CD8-positive, alpha-beta memory T cell (primary cell): ENCODE measurements at regions not wholly inside any gene's neighbourhood (a gene's known extent, or its start where the extent isn't known, plus 50 kb on each side); places are given as distances from the start of the nearest gene placed in this dataset.
A peak's percentile ranks its signal among the peaks of the same experiment; 100 is the strongest.

Experiments
- CTCF ChIA-PET: fragments of 350-600 bp; sonication (Branson Sonifier 250); formaldehyde crosslinking; loops from one replicate; lab custom pipeline; 2021; ENCODE audit warnings: antibody characterized with exemption; lab: Charles Lee
- POLR2A ChIA-PET: fragments of 350-600 bp; sonication (Branson Sonifier 250); formaldehyde crosslinking; loops from one replicate; lab custom pipeline; 2021; ENCODE audit warnings: antibody characterized with exemption; lab: Charles Lee
- DNase-seq, 5 donors: peaks; one replicate each; pipeline versions ENCODE4 v3.0.0 to v3.0.0-alpha.2; 2020 to 2022; ENCODE audit warnings: mixed read lengths in 1 of 5
- H3K27ac ChIP-seq: one replicate; pipeline ENCODE4 v1.7.0; 2013; ENCODE audit warnings: low read depth, mild to moderate bottlenecking, low read length, moderate library complexity
- H3K27me3 ChIP-seq: 2 replicates; pipeline ENCODE4 v1.7.0; 2013; ENCODE audit warnings: low read length, mild to moderate bottlenecking; ENCODE audit not compliant: insufficient read depth, poor library complexity, severe bottlenecking
- H3K36me3 ChIP-seq: 2 replicates; pipeline ENCODE4 v1.7.0; 2013; ENCODE audit warnings: mild to moderate bottlenecking, low read length, moderate library complexity; ENCODE audit not compliant: insufficient read depth
- H3K4me1 ChIP-seq: 2 replicates; pipeline ENCODE4 v1.7.0; 2013; ENCODE audit warnings: mild to moderate bottlenecking, low read length, moderate library complexity; ENCODE audit not compliant: insufficient read depth
- H3K4me3 ChIP-seq: 2 replicates; pipeline ENCODE4 v1.7.0; 2013; ENCODE audit warnings: mild to moderate bottlenecking, low read length
- H3K9me3 ChIP-seq: 2 replicates; pipeline ENCODE4 v1.7.0; 2013; ENCODE audit warnings: mild to moderate bottlenecking, low read length
- H3K27ac Mint-ChIP-seq, 8 donors: one replicate each; pipeline ENCODE4 v1.8.0; 2020 to 2021; ENCODE audit warnings: mixed read lengths in 8 of 8, mild to moderate bottlenecking in 6 of 8, inconsistent platforms in 3 of 8, moderate library complexity in 3 of 8
- H3K27me3 Mint-ChIP-seq, 2 donors: one replicate each; pipeline ENCODE4 v1.8.0; 2020 to 2021; ENCODE audit warnings: mixed read lengths in 2 of 2, mild to moderate bottlenecking in 1 of 2, moderate library complexity in 1 of 2
- H3K36me3 Mint-ChIP-seq, 3 donors: one replicate each; pipeline ENCODE4 v1.8.0; 2020 to 2021; ENCODE audit warnings: mixed read lengths in 3 of 3, inconsistent platforms in 1 of 3, mild to moderate bottlenecking in 1 of 3
- H3K4me1 Mint-ChIP-seq, 3 donors: one replicate each; pipeline ENCODE4 v1.8.0; 2020 to 2021; ENCODE audit warnings: mixed read lengths in 3 of 3, inconsistent platforms in 1 of 3, mild to moderate bottlenecking in 1 of 3
- H3K4me3 Mint-ChIP-seq, 7 donors: one replicate each; pipeline ENCODE4 v1.8.0; 2020 to 2021; ENCODE audit warnings: mixed read lengths in 7 of 7, mild to moderate bottlenecking in 6 of 7, moderate library complexity in 4 of 7, inconsistent platforms in 2 of 7
- H3K9me3 Mint-ChIP-seq, 5 donors: one replicate each; pipeline ENCODE4 v1.8.0; 2020 to 2022; ENCODE audit warnings: mixed read lengths in 5 of 5, mild to moderate bottlenecking in 3 of 5, moderate library complexity in 2 of 5, inconsistent platforms in 1 of 5

DNA sequence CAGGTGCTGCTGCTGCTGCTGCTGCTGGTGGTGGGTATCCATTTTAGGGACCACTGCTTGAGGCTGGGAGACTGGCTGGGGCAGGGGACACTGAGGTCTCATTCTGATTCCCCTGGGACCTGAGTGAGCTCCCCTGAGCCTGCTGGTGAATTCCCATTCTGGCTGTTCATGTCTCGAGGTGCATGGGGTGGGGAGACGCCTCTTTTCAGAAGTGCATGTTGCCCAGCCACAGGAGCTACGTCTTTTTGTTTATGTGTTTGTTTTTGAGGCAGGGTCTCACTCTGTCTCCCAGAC, 133.4 kb downstream of the RHOU start:
- H3K27ac Mint-ChIP-seq = no peak overlapping the region
- ChIA-PET CTCF (no interaction called here), POLR2A (no interaction called here)
- Histone ChIP-seq H3K27ac (no peak overlapping the region), H3K4me3 (no peak overlapping the region), H3K4me1 (peaks cover 11% of the 10 kb centered on the region), H3K36me3 (no peaks in the 10 kb centered on the region), H3K9me3 (no peaks in the 10 kb centered on the region), H3K27me3 (no peaks in the 10 kb centered on the region)
- no peak overlapping the region for H3K4me3 Mint-ChIP-seq
- H3K9me3 Mint-ChIP-seq = no peaks in the 10 kb centered on the region
- DNase-seq = no peak
- peaks cover 7 to 17% (median 7%) of the 10 kb centered on the region in 3 donors for H3K4me1 Mint-ChIP-seq
- no peaks in the 10 kb centered on the region for H3K36me3 Mint-ChIP-seq
- H3K27me3 Mint-ChIP-seq = peaks cover 0 to 4% of the 10 kb centered on the region in 2 donors

- Histone ChIP-seq H3K36me3 (no peaks in the 10 kb centered on the region), H3K4me1 (peaks cover 4% of the 10 kb centered on the region), H3K27ac (no peak overlapping the region), H3K9me3 (no peaks in the 10 kb centered on the region), H3K4me3 (no peak overlapping the region), H3K27me3 (no peaks in the 10 kb centered on the region)
- ChIA-PET POLR2A (no interaction called here), CTCF (no interaction called here)
- peaks cover 0 to 4% of the 10 kb centered on the region in 2 donors for H3K27me3 Mint-ChIP-seq
- H3K36me3 Mint-ChIP-seq = no peaks in the 10 kb centered on the region
- peaks cover 2 to 10% (median 2%) of the 10 kb centered on the region in 3 donors for H3K4me1 Mint-ChIP-seq
- DNase-seq = no peak
- no peaks in the 10 kb centered on the region for H3K9me3 Mint-ChIP-seq
- H3K4me3 Mint-ChIP-seq = no peak overlapping the region
- H3K27ac Mint-ChIP-seq = no peak overlapping the region
These were observed 134.1 kb downstream of the RHOU start for GRCh38 chr1:228869312-228869824.

DNA sequence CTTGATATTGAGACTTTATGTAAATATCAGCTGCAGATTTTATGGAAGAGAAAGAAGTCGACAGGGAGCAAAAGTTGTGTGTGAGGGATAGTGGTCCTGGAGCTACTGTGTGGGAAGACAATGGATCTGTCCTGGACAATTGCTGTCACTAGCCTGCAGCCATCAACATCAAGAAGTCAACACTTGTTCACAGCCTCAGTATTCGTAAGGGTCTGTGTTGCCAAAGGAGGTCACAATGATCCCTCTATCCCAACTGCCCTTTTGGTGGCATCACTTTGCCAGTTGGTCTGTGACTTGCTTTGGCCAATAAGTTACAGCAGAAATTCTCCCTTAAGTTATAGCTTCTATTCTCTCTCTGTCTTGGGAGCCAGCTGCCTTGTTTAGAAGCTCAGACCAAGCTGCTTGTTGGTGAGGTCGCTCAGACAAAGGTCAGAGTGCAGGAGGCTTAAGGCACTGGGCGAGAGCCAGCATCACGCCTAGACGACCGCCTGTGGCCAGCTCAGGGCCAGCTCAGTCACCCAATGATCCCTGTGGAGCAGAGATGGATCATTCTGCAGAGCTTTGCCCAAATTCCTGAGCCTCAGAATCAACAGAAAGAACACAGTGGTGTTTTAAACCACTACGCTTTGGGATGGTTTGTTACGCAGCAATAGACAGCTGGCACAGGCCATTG, 134.9 kb downstream of the RHOU start:
- no peaks in the 10 kb centered on the region for H3K9me3 ChIP-seq
- H3K4me3 Mint-ChIP-seq = peak overlapping the region in 1 of 7 donors; percentile 63
- ChIA-PET CTCF (no interaction called here), POLR2A (no interaction called here)
- no peaks in the 10 kb centered on the region for H3K36me3 ChIP-seq
- peaks cover 0 to 4% of the 10 kb centered on the region in 2 donors for H3K27me3 Mint-ChIP-seq
- H3K9me3 Mint-ChIP-seq = no peaks in the 10 kb centered on the region
- H3K4me1 Mint-ChIP-seq = peaks cover 0 to 6% (median 0%) of the 10 kb centered on the region in 3 donors
- no peak overlapping the region for H3K27ac Mint-ChIP-seq
- no peaks in the 10 kb centered on the region for H3K36me3 Mint-ChIP-seq
- no peaks in the 10 kb centered on the region for H3K27me3 ChIP-seq
- no peak for DNase-seq
- no peak overlapping the region for H3K27ac ChIP-seq
- H3K4me1 ChIP-seq = no peaks in the 10 kb centered on the region
- H3K4me3 ChIP-seq = no peak overlapping the region

- no peaks in the 10 kb centered on the region for H3K36me3 Mint-ChIP-seq
- no peak for DNase-seq
- peaks cover 0 to 4% of the 10 kb centered on the region in 2 donors for H3K27me3 Mint-ChIP-seq
- no peak overlapping the region for H3K27ac Mint-ChIP-seq
- Histone ChIP-seq H3K9me3 (no peaks in the 10 kb centered on the region), H3K27me3 (no peaks in the 10 kb centered on the region), H3K4me3 (no peak overlapping the region), H3K27ac (no peak overlapping the region), H3K4me1 (no peaks in the 10 kb centered on the region), H3K36me3 (no peaks in the 10 kb centered on the region)
- CTCF ChIA-PET = no interaction called here
- H3K4me3 Mint-ChIP-seq = no peak overlapping the region
- POLR2A ChIA-PET = no interaction called here
- H3K9me3 Mint-ChIP-seq = no peaks in the 10 kb centered on the region
- peaks cover 0 to 9% (median under 1%) of the 10 kb centered on the region in 3 donors for H3K4me1 Mint-ChIP-seq
These were observed 136.2 kb downstream of the RHOU start for GRCh38 chr1:228871314-228872061.

- H3K4me1 Mint-ChIP-seq = peaks cover 5 to 15% (median 5%) of the 10 kb centered on the region in 3 donors
- Histone ChIP-seq H3K27ac (no peak overlapping the region), H3K9me3 (no peaks in the 10 kb centered on the region), H3K4me3 (no peak overlapping the region), H3K27me3 (no peaks in the 10 kb centered on the region), H3K36me3 (no peaks in the 10 kb centered on the region), H3K4me1 (no peaks in the 10 kb centered on the region)
- POLR2A ChIA-PET = no interaction called here
- H3K9me3 Mint-ChIP-seq = no peaks in the 10 kb centered on the region
- CTCF ChIA-PET = no interaction called here
- H3K27ac Mint-ChIP-seq = no peak overlapping the region
- H3K4me3 Mint-ChIP-seq = no peak overlapping the region
- peaks cover 0 to 4% of the 10 kb centered on the region in 2 donors for H3K27me3 Mint-ChIP-seq
- H3K36me3 Mint-ChIP-seq = no peaks in the 10 kb centered on the region
- no peak for DNase-seq
These were observed 136.8 kb downstream of the RHOU start for GRCh38 chr1:228872080-228872479.

- no peak overlapping the region for H3K27ac ChIP-seq
- H3K27ac Mint-ChIP-seq = peak overlapping the region in 1 of 8 donors; percentile 58
- H3K27me3 Mint-ChIP-seq = peaks cover 0 to 5% of the 10 kb centered on the region in 2 donors
- no peak for DNase-seq
- no peaks in the 10 kb centered on the region for H3K9me3 ChIP-seq
- no peak overlapping the region for H3K4me3 Mint-ChIP-seq
- ChIA-PET CTCF (no interaction called here), POLR2A (interaction anchor here (0.8 kb wide), 1 partner anchor 175 kb away, joined by 5 read pairs; no protein-coding TSS in a partner anchor)
- H3K4me1 ChIP-seq = no peaks in the 10 kb centered on the region
- no peaks in the 10 kb centered on the region for H3K27me3 ChIP-seq
- no peaks in the 10 kb centered on the region for H3K36me3 ChIP-seq
- no peaks in the 10 kb centered on the region for H3K36me3 Mint-ChIP-seq
- H3K9me3 Mint-ChIP-seq = no peaks in the 10 kb centered on the region
- H3K4me1 Mint-ChIP-seq = peaks cover 5 to 13% (median 6%) of the 10 kb centered on the region in 3 donors
- H3K4me3 ChIP-seq = no peak overlapping the region
These were observed 138.4 kb downstream of the RHOU start for GRCh38 chr1:228873709-228874108.

DNA sequence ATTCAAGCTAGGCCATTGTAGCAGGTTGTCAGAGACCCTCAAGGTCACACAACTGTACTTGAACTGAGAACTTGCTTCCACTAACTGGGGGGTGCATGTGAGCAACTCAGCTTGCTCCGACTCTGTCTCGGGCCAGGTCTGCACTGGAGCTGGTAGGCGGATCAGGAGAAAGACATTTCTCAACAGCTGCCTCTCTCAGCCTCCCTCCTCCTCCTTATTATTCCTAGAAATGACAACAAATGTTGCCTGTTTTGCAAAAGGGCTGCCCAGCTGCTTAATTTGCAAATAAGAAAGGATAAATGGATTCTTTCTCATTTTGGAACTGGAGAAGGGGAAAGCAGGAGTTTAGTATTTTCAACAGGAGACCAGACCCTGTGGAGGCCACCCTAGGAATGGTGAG, 140.5 kb downstream of the RHOU start:
- H3K27me3 ChIP-seq = no peaks in the 10 kb centered on the region
- Mint-ChIP-seq H3K27me3 (peaks cover 0 to 2% of the 10 kb centered on the region in 2 donors), H3K36me3 (no peaks in the 10 kb centered on the region), H3K27ac (no peak overlapping the region), H3K4me1 (peaks cover 5 to 13% (median 6%) of the 10 kb centered on the region in 3 donors), H3K4me3 (no peak overlapping the region), H3K9me3 (no peaks in the 10 kb centered on the region)
- no peaks in the 10 kb centered on the region for H3K9me3 ChIP-seq
- no peaks in the 10 kb centered on the region for H3K4me1 ChIP-seq
- H3K36me3 ChIP-seq = no peaks in the 10 kb centered on the region
- CTCF ChIA-PET = no interaction called here
- H3K27ac ChIP-seq = no peak overlapping the region
- DNase-seq = no peak
- no peak overlapping the region for H3K4me3 ChIP-seq
- POLR2A ChIA-PET = no interaction called here

GRCh38 chr1:228876187-228876586, 140.9 kb downstream of the RHOU start:
- H3K4me1 ChIP-seq = no peaks in the 10 kb centered on the region
- no peaks in the 10 kb centered on the region for H3K36me3 Mint-ChIP-seq
- H3K27me3 ChIP-seq = no peaks in the 10 kb centered on the region
- DNase-seq = no peak
- no peaks in the 10 kb centered on the region for H3K9me3 ChIP-seq
- peak overlapping the region in 2 of 8 donors; percentile 15 to 21 for H3K27ac Mint-ChIP-seq
- no peak overlapping the region for H3K4me3 ChIP-seq
- no peaks in the 10 kb centered on the region for H3K36me3 ChIP-seq
- ChIA-PET POLR2A (no interaction called here), CTCF (no interaction called here)
- peaks cover 0 to 2% of the 10 kb centered on the region in 2 donors for H3K27me3 Mint-ChIP-seq
- H3K4me1 Mint-ChIP-seq = peaks cover 5 to 13% (median 6%) of the 10 kb centered on the region in 3 donors
- no peak overlapping the region for H3K27ac ChIP-seq
- H3K9me3 Mint-ChIP-seq = no peaks in the 10 kb centered on the region
- no peak overlapping the region for H3K4me3 Mint-ChIP-seq
